ENCODE measurements at regions not wholly inside any gene's neighbourhood (a gene's known extent, or its start where the extent isn't known, plus 50 kb on each side); places are given as distances from the start of the nearest gene placed in this dataset.

DNA sequence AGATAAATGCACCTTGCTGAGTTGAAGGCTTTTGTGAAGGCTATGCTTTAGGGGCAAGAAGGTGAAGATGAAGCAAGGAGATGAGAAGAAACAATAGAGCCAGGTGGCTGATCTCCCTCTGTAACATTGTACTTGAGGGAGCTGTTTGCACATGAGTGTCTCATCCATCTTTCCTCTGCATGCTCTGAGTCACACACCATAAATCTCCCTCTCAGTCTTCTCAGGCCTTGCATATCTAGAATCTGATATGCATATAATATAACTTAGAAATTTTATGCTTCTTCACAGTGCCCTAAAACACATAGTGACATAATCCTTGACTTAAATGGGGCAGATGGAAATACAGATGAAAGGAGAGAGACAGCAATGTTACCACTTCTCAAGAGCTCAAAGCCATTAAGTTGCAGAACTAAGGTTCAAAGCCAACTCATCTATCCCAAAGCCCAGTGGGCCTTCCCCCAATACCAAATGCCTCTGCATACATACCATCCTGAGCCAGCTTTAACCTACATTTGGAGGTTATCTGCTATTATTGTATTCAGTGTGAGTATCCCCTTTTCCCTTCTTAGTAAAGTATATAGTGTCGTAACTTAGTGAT, 62.4 kb upstream of the STXBP5 start:
- DNase-seq = no peak

GRCh38 chr6:147142684-147143245, 61.5 kb upstream of the STXBP5 start:
- DNase-seq = no peak

DNA sequence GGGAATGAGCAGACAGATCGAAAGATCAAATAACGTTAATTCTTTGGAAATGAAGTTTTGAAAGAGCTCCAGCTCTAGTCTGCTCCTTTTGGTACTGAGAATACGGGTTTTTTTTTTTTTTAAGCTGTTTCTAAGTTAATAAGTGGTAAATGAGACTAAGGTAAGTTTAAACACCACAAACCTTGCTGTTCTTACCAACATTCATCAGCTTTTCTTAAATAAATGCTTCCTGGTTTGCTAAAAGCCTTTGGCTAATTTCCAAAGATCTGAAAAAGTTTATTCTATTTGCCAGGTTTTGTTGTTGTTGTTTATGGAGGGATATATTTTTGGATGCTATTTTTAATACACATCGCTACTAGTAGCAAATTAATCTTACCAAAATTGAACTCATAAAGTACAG, 55.1 kb upstream of the STXBP5 start:
- DNase-seq = no peak

GRCh38 chr6:147149826-147150225, 54.4 kb upstream of the STXBP5 start:
- DNase-seq = no peak

- DNase-seq = no peak
These were observed 53.9 kb upstream of the STXBP5 start for GRCh38 chr6:147150293-147150692.
